Epithelial cell of esophagus (primary cell): ENCODE measurements at regions not wholly inside any gene's neighbourhood (a gene's known extent, or its start where the extent isn't known, plus 50 kb on each side); places are given as distances from the start of the nearest gene placed in this dataset.
A peak's percentile ranks its signal among the peaks of the same experiment; 100 is the strongest.

Experiments used
- DNase-seq: peaks from one replicate; pipeline ENCODE4 v3.0.0; 2010; ENCODE audit warnings: low read depth
- H3K4me3 ChIP-seq: 2 replicates; pipeline ENCODE4 v1.5.1; 2011; ENCODE audit warnings: mild to moderate bottlenecking, low read length, control low read depth
- TF ChIP-seq, protein P1 (sequence below): IDR thresholded peaks from 2 replicates; pipeline ENCODE4 v1.5.1; 2011; ENCODE audit warnings: low read depth, mild to moderate bottlenecking, low read length, control low read depth, inconsistent platforms; ENCODE audit not compliant: insufficient read depth; ENCODE audit errors: missing control alignments

DNA sequence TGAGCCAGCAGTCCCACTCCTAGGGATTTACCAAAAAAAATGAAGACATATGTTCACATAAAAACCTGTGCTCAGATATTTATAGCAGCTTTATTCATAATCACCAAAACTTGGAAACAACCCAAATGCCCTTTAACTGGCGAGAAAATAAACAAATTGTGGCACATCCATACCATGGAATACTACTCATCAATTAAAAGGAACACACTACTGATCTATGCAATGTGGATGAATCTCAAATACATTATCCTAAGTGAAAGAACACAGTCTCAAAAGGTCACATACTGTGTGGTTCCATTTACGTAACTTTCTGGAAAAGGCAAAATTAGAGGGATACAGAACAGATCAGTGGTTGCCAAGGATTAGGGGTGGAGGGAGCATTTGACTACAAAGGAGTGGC lies 394.5 kb downstream of the SHQ1 start:
- TF ChIP-seq, protein P1, sequence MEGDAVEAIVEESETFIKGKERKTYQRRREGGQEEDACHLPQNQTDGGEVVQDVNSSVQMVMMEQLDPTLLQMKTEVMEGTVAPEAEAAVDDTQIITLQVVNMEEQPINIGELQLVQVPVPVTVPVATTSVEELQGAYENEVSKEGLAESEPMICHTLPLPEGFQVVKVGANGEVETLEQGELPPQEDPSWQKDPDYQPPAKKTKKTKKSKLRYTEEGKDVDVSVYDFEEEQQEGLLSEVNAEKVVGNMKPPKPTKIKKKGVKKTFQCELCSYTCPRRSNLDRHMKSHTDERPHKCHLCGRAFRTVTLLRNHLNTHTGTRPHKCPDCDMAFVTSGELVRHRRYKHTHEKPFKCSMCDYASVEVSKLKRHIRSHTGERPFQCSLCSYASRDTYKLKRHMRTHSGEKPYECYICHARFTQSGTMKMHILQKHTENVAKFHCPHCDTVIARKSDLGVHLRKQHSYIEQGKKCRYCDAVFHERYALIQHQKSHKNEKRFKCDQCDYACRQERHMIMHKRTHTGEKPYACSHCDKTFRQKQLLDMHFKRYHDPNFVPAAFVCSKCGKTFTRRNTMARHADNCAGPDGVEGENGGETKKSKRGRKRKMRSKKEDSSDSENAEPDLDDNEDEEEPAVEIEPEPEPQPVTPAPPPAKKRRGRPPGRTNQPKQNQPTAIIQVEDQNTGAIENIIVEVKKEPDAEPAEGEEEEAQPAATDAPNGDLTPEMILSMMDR: no peak
- no peak for DNase-seq
- H3K4me3 ChIP-seq: no peak overlapping the region

DNA sequence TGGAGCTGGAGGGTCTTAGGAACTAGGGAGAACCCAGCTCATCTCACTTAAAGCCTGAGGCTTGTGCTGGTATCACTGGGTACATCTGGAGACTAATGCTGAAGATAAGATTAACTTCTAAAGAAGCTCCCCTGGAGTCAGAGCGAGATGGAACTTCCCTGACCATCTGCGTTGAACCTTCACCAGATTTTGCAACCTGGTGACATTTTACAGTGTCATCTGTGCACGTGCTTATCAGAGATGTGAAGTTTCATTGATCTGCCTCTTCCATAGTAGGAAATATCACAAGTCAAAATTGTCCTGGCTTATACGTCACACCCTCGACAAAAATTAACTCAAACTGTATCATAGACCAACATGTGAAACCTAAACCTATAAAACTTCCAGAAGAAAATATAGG lies 395.5 kb downstream of the SHQ1 start:
- TF ChIP-seq, protein P1: no peak
- H3K4me3 ChIP-seq: no peak overlapping the region
- no peak for DNase-seq

DNA sequence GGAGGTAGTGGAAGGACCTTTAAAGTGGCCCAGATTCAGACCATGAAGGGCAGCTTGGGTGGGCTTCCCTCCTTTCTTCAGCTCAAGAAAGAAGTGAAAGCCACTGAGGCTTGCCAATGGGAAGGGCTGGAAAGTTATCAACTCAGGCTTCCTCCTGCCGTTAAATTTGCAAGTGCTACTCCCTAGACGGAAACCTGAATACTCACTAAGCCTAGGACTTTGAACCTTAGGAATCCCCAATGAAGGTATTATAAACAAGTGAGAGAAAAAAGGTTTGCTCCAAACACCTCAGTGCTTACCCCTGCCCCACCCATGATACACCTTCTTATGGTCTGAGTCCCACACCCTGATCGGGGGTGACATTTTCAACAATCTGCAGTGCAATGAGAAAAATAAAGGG lies 396.4 kb downstream of the SHQ1 start:
- DNase-seq: no peak

DNA sequence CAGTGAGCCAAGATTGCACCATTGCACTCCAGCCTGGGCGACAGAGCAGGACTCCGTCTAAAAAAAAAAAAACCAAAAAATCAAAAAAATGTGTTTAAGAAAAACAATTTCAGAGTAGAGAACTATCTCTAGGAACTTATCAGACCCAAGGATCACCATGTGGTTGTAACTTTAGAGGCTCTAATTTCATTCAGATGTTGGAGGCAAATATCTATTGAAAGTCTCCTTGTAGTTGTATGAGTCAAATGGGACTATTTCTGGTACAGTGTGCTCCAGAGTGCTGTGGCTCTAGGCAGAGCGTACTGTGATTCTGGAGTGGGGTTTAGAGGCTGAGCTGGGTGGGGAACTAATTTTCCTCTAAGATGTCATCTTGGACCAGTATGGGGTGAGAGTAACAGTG lies 398.7 kb downstream of the SHQ1 start:
- TF ChIP-seq, protein P1: no peak
- no peak overlapping the region for H3K4me3 ChIP-seq
- no peak for DNase-seq

More for the DNA sequence above, 396.4 kb downstream of the SHQ1 start:
- TF ChIP-seq, protein P1: no peak
- H3K4me3 ChIP-seq: no peak overlapping the region

DNA sequence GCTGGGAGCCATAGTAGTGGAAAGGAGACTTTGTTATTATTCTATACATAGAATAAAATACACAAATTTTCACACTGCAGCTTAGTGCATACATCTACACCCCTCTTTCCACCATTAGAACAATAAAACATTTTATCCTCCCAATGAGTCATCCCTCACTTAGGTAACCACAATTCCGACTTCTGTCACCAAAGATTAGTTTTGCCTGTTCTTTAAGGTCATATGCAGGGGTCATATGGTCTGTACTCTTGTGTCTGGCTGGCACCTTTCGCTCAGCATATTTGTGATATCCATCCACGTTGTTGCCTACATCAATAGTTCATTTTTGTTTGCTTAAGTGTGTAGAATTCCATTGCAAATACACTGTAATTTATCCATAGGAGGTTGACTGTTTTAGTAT lies 399.4 kb downstream of the SHQ1 start:
- DNase-seq: peak; percentile 46
- TF ChIP-seq, protein P1: no peak
- H3K4me3 ChIP-seq: no peak overlapping the region

DNA sequence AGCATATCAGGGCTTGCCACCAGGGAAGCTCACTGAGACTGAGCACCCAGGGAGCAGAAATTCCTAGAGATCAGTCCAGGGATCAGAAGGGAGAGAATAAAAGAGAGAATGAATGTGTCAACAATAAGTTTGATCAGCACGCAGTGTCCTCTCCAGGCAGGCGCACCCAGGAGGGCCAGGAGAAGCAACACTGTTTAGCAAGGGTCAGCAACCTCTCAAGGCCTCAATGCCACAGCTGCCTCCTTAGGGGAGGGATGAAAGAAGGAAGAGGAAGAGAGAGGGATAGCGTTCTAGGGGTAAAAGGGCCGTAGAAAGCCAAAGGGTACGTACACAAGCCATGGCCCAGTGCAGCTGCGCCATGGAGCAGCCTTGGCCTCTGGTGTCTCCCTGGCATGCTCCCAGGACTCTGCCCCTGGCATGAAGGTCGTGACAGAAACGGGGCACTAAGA lies 399.8 kb downstream of the SHQ1 start:
- H3K4me3 ChIP-seq: no peak overlapping the region
- TF ChIP-seq, protein P1: no peak
- DNase-seq: no peak
